ENCODE measurements at regions not wholly inside any gene's neighbourhood (a gene's known extent, or its start where the extent isn't known, plus 50 kb on each side); places are given as distances from the start of the nearest gene placed in this dataset.

DNA sequence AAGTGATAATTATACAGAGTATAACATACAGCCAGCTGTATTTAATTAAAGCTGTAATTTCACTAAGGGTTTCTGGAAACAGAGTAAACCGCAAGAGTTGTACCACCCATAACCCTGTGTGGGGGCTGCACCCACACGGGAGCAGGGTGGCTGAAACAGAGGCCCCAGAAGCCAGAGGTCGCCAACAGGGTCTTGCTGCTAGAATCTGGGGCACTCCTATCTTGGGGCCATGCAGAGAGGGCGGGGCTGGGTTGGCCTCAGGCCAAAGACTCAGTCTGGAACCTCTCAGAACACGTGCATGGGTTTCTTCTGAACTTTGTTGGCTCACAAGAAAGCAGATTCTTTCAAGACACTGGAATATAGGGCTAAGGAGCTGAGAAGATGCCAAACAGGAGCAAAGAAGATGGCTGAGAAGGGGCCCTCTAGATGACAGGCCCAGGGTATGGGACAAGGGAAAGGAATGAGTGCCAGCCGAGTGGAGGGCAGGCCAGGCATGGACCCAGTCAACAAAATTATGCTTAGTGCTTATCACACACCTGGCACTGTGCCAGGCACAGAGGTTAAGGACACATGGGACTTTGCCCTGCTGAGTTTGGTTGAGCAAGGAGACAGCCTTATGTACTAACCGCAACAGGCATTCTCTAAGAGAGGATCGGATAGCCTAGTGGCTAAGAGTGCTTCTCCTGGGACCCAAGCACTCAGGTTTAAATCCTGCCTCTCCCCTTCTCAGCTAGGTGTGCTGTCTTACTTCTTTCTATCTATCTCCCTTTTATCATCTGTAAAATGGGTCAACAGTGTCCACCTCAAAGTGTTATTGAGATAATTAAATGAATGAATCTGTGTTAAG lies 96.6 kb upstream of the FOXP4 start:
- Histone ChIP-seq H3K27me3 (ENCODE audit: control insufficient read depth in 3 of 3, insufficient read depth in 3 of 3, low read length in 2 of 3) (no peaks in the 10 kb centered on the region), H3K27ac (ENCODE audit: low read depth in 1 of 2, low read length in 1 of 2) (no peak overlapping the region), H3K36me3 (ENCODE audit: control insufficient read depth in 4 of 4, insufficient read depth in 4 of 4, low read length in 4 of 4) (no peaks in the 10 kb centered on the region), H3K4me3 (no peak overlapping the region), H3K9ac (ENCODE audit: insufficient read depth in 1 of 2, low read length in 2 of 2) (no peak overlapping the region), H3K4me1 (ENCODE audit: control insufficient read depth in 5 of 5, insufficient read depth in 5 of 5, low read length in 5 of 5) (peaks cover 0 to 54% (median 9%) of the 10 kb centered on the region in 5 donors), H3K9me3 (ENCODE audit: control insufficient read depth in 4 of 4, insufficient read depth in 3 of 4, low read length in 3 of 4) (peaks cover 0 to under 1% (median 0%) of the 10 kb centered on the region in 4 donors)
- TF ChIP-seq, protein P1, sequence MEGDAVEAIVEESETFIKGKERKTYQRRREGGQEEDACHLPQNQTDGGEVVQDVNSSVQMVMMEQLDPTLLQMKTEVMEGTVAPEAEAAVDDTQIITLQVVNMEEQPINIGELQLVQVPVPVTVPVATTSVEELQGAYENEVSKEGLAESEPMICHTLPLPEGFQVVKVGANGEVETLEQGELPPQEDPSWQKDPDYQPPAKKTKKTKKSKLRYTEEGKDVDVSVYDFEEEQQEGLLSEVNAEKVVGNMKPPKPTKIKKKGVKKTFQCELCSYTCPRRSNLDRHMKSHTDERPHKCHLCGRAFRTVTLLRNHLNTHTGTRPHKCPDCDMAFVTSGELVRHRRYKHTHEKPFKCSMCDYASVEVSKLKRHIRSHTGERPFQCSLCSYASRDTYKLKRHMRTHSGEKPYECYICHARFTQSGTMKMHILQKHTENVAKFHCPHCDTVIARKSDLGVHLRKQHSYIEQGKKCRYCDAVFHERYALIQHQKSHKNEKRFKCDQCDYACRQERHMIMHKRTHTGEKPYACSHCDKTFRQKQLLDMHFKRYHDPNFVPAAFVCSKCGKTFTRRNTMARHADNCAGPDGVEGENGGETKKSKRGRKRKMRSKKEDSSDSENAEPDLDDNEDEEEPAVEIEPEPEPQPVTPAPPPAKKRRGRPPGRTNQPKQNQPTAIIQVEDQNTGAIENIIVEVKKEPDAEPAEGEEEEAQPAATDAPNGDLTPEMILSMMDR (IDR thresholded peaks at IDR 0.05; ENCODE audit: control extremely low read depth, extremely low read depth) = no peak
- ATAC-seq (ENCODE audit: insufficient read depth, low FRiP score) (no peak), DNase-seq (peak; percentile 78 to 83 (median 80))
- 60 to 76% methylated on average over 8 of the region's 8 CpGs for WGBS, 2 donors

DNA sequence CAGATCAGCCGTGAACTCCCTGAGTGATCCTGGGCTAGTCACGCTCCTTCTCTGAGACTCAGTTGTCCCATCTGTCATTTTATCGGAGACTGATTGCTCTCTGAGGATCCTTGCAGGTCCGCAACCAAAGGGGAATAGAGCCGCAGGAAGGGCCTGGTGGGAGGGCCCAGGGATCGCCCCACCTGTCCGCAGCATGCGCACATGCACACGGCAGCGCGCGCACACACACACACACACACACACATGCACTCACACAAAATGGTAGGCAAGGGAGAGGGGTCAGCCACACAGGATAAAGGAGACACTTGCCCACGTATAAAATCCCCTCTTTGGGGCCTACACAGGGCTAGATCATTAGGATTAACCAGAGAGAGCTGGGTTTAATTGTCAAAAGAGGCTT lies 95.6 kb upstream of the FOXP4 start:
- Histone ChIP-seq H3K9ac (ENCODE audit: insufficient read depth in 1 of 2, low read length in 2 of 2) (no peak overlapping the region), H3K4me3 (no peak overlapping the region), H3K36me3 (ENCODE audit: control insufficient read depth in 4 of 4, insufficient read depth in 4 of 4, low read length in 4 of 4) (no peaks in the 10 kb centered on the region), H3K27me3 (ENCODE audit: control insufficient read depth in 3 of 3, insufficient read depth in 3 of 3, low read length in 2 of 3) (no peaks in the 10 kb centered on the region), H3K4me1 (ENCODE audit: control insufficient read depth in 5 of 5, insufficient read depth in 5 of 5, low read length in 5 of 5) (peaks cover 0 to 45% (median 15%) of the 10 kb centered on the region in 5 donors), H3K9me3 (ENCODE audit: control insufficient read depth in 4 of 4, insufficient read depth in 3 of 4, low read length in 3 of 4) (peaks cover 0 to 3% (median 0%) of the 10 kb centered on the region in 4 donors), H3K27ac (ENCODE audit: low read depth in 1 of 2, low read length in 1 of 2) (no peak overlapping the region)
- no peak for DNase-seq
- TF ChIP-seq, protein P1 (IDR thresholded peaks at IDR 0.05; ENCODE audit: control extremely low read depth, extremely low read depth) = no peak
- WGBS, 2 donors = 96% methylated on average over 13 of the region's 13 CpGs
- ATAC-seq (ENCODE audit: insufficient read depth, low FRiP score) = no peak

DNA sequence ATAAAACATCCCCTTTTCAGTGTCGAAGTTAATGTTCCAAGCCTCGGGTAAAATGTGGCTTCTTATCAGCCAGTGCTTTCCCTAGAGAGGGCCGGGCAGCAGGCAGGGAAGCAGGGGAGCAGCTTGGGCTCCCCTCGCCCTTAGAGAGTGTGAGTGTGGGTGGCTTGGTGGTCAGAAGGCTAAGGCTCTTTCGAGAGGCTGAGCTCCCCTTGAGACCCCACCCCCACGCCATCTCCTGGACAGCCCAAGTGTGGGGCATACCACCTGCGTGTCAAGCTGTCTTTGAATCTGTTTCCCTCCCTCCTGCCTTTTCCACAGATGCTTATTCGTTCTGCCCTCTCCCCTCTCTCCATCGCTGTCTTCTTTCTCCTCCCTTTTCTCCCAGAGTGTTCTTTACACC lies 95.1 kb upstream of the FOXP4 start:
- ATAC-seq (ENCODE audit: insufficient read depth, low FRiP score) (no peak), DNase-seq (no peak)
- Histone ChIP-seq H3K27me3 (ENCODE audit: control insufficient read depth in 3 of 3, insufficient read depth in 3 of 3, low read length in 2 of 3) (no peaks in the 10 kb centered on the region), H3K4me3 (no peak overlapping the region), H3K4me1 (ENCODE audit: control insufficient read depth in 5 of 5, insufficient read depth in 5 of 5, low read length in 5 of 5) (peaks cover 0 to 48% (median 18%) of the 10 kb centered on the region in 5 donors), H3K9ac (ENCODE audit: insufficient read depth in 1 of 2, low read length in 2 of 2) (no peak overlapping the region), H3K36me3 (ENCODE audit: control insufficient read depth in 4 of 4, insufficient read depth in 4 of 4, low read length in 4 of 4) (no peaks in the 10 kb centered on the region), H3K9me3 (ENCODE audit: control insufficient read depth in 4 of 4, insufficient read depth in 3 of 4, low read length in 3 of 4) (peaks cover 0 to 3% (median 0%) of the 10 kb centered on the region in 4 donors), H3K27ac (ENCODE audit: low read depth in 1 of 2, low read length in 1 of 2) (peak overlapping the region in 1 of 2 donors; percentile 67)
- TF ChIP-seq, protein P1 (IDR thresholded peaks at IDR 0.05; ENCODE audit: control extremely low read depth, extremely low read depth) = no peak
- WGBS, 2 donors = 74 to 84% methylated on average over 9 of the region's 9 CpGs
